OCI-LY1 (cell line): ENCODE measurements at regions not wholly inside any gene's neighbourhood (a gene's known extent, or its start where the extent isn't known, plus 50 kb on each side); places are given as distances from the start of the nearest gene placed in this dataset.

Experiments used
- EZH2 ChIP-seq: fragments of 200-600 bp; sonication (generic), shearing (Covaris generic); IDR thresholded peaks from 2 replicates; pipeline ENCODE4 v1.8.0; 2017; ENCODE audit warnings: borderline replicate concordance, mixed run types, mild to moderate bottlenecking, antibody characterized with exemption, low read length, moderate library complexity, mixed read lengths
- TF ChIP-seq, protein P1 (sequence below): fragments of 200-600 bp; sonication (generic), shearing (Covaris generic); IDR thresholded peaks from 2 replicates; pipeline ENCODE4 v1.5.1; 2017; ENCODE audit warnings: mild to moderate bottlenecking, antibody characterized with exemption, low read length, moderate library complexity, mixed read lengths

DNA sequence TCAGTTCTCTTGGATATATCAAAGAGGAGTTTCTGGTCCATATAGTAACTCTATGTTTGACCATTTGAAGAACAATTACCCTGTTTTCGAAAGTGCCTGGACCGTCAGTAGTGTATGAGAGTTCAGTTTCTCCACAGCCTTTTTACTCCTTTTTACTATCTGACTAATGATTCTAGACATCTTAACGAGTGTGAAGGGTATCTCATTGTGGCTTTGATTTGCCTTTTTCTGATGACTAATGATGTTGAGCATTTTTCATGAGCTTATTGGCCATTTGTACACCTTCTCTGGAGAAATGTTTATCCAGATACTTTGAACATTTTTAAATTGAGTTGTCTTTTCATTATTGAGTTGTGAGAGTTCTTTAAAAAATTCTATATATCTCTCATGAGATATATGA lies 114.9 kb upstream of the ATXN1 start:
- no peak for TF ChIP-seq EZH2
- TF ChIP-seq, protein P1, sequence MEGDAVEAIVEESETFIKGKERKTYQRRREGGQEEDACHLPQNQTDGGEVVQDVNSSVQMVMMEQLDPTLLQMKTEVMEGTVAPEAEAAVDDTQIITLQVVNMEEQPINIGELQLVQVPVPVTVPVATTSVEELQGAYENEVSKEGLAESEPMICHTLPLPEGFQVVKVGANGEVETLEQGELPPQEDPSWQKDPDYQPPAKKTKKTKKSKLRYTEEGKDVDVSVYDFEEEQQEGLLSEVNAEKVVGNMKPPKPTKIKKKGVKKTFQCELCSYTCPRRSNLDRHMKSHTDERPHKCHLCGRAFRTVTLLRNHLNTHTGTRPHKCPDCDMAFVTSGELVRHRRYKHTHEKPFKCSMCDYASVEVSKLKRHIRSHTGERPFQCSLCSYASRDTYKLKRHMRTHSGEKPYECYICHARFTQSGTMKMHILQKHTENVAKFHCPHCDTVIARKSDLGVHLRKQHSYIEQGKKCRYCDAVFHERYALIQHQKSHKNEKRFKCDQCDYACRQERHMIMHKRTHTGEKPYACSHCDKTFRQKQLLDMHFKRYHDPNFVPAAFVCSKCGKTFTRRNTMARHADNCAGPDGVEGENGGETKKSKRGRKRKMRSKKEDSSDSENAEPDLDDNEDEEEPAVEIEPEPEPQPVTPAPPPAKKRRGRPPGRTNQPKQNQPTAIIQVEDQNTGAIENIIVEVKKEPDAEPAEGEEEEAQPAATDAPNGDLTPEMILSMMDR = no peak
